ENCODE measurements at regions not wholly inside any gene's neighbourhood (a gene's known extent, or its start where the extent isn't known, plus 50 kb on each side); places are given as distances from the start of the nearest gene placed in this dataset.
"Not testable (repeated sequence)": the region's sequence is repeated elsewhere in the genome, so short reads cannot be mapped to it uniquely, and the experiment has no call there.

DNA sequence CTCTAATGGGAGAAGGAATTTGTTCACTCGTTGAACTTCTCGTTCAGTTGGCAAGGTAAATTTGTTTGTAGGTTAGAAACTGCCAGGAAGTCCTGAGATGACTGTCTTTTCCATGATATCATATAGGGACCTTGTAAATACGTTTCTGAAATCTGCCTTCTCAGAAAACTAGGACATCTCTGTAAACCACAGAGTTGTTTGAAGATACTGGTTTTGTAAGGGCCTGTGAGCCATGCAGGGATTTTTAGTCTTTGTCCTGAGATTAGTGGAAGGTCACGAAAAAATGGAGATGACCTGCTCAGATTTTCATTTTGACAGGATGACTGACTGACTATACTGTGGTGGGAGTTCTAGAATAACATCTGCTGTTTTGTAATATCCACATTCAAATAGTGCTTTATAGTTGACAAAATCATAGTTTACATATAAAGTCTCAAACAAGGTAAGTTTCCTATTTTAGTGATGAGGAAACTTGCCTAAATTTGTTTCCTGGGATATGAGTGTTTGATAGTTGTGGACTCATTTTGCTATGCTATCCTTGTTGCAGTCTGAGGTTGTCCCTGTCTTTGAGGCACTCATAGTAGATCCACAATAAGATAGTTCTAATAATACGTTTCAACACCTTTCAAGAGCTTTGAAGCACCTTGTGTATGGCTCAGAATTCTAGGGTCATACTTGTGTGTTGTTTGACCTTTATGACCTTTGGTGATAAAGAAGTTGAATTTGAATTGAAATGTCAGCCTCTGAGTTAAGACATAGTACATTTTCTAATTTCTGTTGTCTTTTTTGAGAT lies 107.3 kb upstream of the PLGLB1 start:
- H3K27me3 ChIP-seq; H3K27ac ChIP-seq; intact Hi-C loops (cut with DNase I); H3K4me3 ChIP-seq; H3K9me3 ChIP-seq; DNase-seq; H3K4me1 ChIP-seq; ATAC-seq; H3K36me3 ChIP-seq: not testable (repeated sequence)
- 48% methylated on average over 3 of the region's 5 CpGs for WGBS (ENCODE audit: insufficient coverage, low coverage, low lambda C conversion rate, missing lambda C conversion rate)

DNA sequence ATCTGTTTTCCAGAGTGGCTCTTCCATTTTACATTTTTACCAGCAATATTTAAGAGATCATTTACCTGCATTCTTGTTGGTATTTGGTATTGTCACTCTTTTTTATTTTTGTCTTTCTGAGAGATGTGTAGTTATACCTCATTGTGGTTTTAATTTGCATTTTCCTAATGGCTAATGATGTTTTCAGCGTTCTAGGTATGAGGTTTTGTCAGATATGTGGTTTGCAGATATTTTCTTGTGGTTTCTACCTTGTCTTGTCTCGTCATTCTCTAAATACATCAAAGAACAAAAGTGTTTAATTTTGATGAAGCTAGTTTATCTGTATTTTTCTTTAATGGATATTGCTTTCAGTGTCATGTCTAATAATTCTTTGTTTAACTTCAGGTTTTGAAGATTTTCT lies 110.9 kb upstream of the PLGLB1 start:
- ATAC-seq; H3K27me3 ChIP-seq; H3K9me3 ChIP-seq; H3K36me3 ChIP-seq; H3K4me1 ChIP-seq; intact Hi-C loops (cut with DNase I); H3K27ac ChIP-seq; H3K4me3 ChIP-seq; DNase-seq: not testable (repeated sequence)
- no CpG with 5 or more reads among the region's 2 CpGs for WGBS (ENCODE audit: insufficient coverage, low coverage, low lambda C conversion rate, missing lambda C conversion rate)

DNA sequence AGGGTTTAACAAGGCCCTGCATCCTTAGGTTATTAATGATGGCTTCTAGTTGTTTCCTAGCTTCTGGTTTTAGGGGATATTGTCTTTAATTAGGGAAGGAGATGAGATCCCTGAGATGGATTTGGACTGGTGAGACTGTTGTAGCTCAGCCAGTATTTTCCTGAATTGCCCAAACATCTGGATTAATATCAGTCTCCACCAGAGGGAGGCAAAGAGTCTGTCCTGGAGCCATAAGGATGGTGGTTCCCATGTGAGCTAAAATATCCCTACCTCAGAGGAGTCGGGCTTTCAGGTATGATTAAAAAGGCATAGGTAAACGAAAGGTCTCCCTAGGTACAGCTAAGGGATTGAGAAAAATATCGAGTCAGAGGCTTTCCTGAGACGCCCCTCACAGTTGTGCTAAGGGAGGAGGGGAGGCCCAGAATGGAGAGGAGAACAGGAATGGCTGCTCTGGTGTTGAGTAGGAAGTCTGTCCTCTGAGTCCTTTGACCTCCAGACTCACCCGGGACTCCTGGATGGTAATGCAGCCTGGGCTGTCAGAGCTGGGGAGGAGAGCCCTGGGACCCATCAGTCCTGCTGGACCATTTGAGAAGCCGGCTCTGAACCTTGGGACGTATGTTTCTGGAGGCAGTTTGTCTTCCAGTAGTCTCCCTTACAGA lies 130.3 kb upstream of the PLGLB1 start:
- H3K4me3 ChIP-seq; H3K36me3 ChIP-seq; DNase-seq; H3K4me1 ChIP-seq; H3K27me3 ChIP-seq; H3K27ac ChIP-seq; H3K9me3 ChIP-seq; intact Hi-C loops (cut with DNase I): not testable (repeated sequence)
- no CpG with 5 or more reads among the region's 7 CpGs for WGBS (ENCODE audit: insufficient coverage, low coverage, low lambda C conversion rate, missing lambda C conversion rate)
- ATAC-seq, result peak; percentile 85 to 87 (median 86)

DNA sequence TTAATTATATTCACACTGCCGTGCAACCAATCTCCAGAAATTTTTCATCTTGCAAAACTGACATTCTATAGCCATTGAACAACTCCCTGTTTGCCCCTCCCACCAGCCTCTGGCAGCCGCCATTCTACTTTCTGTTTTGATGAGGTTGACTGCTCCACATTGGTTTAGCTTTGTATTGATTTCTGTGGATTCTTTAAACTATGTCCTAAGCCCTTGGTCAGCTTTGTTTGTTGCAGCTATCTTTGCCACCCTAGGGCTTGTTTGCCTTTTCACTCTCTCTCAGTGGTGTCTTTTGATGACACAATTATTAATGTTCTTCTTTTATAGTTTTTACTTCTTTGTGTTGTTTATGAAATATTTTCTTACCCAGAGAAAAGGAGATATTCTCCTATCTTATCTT lies 152.8 kb upstream of the PLGLB1 start:
- H3K27ac ChIP-seq, result not testable (repeated sequence)

DNA sequence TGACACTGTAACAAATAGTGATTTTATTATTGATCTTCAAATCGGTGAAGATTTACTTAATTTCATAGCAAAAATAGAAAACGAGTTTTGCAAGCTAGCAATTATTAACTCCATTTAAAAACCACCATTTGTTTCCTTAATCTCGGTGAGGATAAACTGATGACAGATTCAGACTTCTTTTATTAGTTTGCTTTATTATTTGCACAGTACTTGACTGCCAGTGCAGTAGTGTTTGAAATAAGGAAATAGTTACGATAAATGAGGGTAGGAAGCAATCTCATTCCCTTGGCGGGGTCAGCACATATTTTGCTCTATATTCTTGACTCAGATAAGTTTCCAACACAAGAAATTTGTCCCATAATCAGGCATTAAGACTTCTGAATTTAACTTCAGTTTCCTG lies 161.7 kb upstream of the PLGLB1 start:
- ATAC-seq; H3K4me3 ChIP-seq; H3K27ac ChIP-seq; intact Hi-C loops (cut with DNase I); H3K4me1 ChIP-seq; DNase-seq; H3K9me3 ChIP-seq; H3K36me3 ChIP-seq; H3K27me3 ChIP-seq: not testable (repeated sequence)
- WGBS (ENCODE audit: insufficient coverage, low coverage, low lambda C conversion rate, missing lambda C conversion rate), result 100% methylated on average over 1 of the region's 5 CpGs

More for the DNA sequence above, 152.8 kb upstream of the PLGLB1 start:
- intact Hi-C loops (cut with DNase I); H3K4me3 ChIP-seq; H3K27me3 ChIP-seq; H3K36me3 ChIP-seq; H3K4me1 ChIP-seq; H3K9me3 ChIP-seq; DNase-seq: not testable (repeated sequence)
- WGBS (ENCODE audit: insufficient coverage, low coverage, low lambda C conversion rate, missing lambda C conversion rate), result 57% methylated on average over 1 of the region's 2 CpGs
- peak; percentile 90 to 94 (median 94) for ATAC-seq

DNA sequence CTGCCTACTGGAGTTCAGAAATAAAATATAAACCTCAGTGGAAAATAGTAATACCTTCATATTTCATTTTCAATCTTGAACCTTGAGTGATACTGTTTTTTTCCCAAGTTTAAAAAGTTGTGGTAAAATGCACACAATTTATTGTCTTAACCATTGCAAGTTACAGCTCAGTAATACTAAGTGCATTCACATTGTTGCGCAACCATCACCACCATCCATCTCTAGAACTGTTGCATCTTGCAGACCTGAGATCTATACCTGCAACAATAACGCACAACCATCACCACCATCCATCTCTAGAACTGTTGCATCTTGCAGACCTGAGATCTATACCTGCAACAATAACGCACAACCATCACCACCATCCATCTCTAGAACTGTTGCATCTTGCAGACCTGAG lies 162.6 kb upstream of the PLGLB1 start:
- not testable (repeated sequence) for H3K36me3 ChIP-seq, ATAC-seq
- WGBS (ENCODE audit: insufficient coverage, low coverage, low lambda C conversion rate, missing lambda C conversion rate), result 83% methylated on average over 2 of the region's 3 CpGs

DNA sequence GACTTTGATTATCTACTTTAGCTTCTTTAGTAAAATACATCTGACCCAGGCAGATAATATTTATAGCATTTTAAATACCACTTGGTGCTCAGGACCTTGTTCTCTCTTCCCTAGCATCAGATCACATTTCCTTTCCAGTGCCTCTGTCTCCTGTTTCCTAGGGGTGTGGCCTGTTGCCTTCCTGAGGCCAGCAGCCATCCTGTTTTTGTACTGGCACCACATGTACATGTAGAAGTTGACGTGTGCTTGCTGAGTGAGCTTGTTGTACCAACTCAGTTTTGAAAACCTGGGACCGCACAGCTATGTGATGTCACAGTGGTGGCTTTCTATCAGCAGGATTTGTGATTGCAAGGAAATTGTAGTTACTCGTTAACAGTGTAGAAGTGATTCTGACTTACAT lies 167.6 kb upstream of the PLGLB1 start:
- H3K27me3 ChIP-seq; H3K36me3 ChIP-seq; H3K27ac ChIP-seq; H3K4me1 ChIP-seq; H3K9me3 ChIP-seq; H3K4me3 ChIP-seq; DNase-seq; intact Hi-C loops (cut with DNase I): not testable (repeated sequence)
- no CpG with 5 or more reads among the region's 3 CpGs for WGBS (ENCODE audit: insufficient coverage, low coverage, low lambda C conversion rate, missing lambda C conversion rate)
- peak; percentile 50 to 80 (median 58) for ATAC-seq

More for the DNA sequence above, 162.6 kb upstream of the PLGLB1 start:
- DNase-seq; intact Hi-C loops (cut with DNase I); H3K27ac ChIP-seq; H3K4me1 ChIP-seq; H3K4me3 ChIP-seq; H3K27me3 ChIP-seq; H3K9me3 ChIP-seq: not testable (repeated sequence)

DNA sequence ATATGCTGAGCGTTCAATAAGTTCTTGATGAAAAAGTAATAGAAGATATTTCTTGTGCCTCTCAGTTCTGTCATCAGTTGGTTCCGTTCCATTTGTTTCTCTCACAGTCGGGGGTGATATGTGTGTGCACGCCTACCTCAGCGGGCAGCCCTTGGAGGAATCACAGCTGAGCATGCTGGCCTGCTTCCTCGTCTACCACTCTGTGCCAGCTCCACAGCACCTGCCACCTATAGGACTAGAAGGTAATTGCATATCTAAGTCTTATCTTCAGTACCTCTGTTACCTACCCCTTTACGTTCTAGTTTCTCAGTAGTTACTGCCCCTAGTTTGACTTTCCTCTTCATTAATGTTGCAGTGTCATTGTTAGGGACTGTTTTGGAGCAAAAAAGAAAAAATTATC lies 171.7 kb upstream of the PLGLB1 start:
- H3K4me3 ChIP-seq; H3K27ac ChIP-seq; DNase-seq; H3K4me1 ChIP-seq; intact Hi-C loops (cut with DNase I); H3K36me3 ChIP-seq; H3K9me3 ChIP-seq; H3K27me3 ChIP-seq: not testable (repeated sequence)
- peak; percentile 50 to 81 (median 69) for ATAC-seq
- WGBS (ENCODE audit: insufficient coverage, low coverage, low lambda C conversion rate, missing lambda C conversion rate), result 55% methylated on average over 2 of the region's 7 CpGs
- TF ChIP-seq, protein P1, sequence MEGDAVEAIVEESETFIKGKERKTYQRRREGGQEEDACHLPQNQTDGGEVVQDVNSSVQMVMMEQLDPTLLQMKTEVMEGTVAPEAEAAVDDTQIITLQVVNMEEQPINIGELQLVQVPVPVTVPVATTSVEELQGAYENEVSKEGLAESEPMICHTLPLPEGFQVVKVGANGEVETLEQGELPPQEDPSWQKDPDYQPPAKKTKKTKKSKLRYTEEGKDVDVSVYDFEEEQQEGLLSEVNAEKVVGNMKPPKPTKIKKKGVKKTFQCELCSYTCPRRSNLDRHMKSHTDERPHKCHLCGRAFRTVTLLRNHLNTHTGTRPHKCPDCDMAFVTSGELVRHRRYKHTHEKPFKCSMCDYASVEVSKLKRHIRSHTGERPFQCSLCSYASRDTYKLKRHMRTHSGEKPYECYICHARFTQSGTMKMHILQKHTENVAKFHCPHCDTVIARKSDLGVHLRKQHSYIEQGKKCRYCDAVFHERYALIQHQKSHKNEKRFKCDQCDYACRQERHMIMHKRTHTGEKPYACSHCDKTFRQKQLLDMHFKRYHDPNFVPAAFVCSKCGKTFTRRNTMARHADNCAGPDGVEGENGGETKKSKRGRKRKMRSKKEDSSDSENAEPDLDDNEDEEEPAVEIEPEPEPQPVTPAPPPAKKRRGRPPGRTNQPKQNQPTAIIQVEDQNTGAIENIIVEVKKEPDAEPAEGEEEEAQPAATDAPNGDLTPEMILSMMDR (IDR thresholded peaks at IDR 0.05), result peak in 1 of 4 donors; percentile 14

DNA sequence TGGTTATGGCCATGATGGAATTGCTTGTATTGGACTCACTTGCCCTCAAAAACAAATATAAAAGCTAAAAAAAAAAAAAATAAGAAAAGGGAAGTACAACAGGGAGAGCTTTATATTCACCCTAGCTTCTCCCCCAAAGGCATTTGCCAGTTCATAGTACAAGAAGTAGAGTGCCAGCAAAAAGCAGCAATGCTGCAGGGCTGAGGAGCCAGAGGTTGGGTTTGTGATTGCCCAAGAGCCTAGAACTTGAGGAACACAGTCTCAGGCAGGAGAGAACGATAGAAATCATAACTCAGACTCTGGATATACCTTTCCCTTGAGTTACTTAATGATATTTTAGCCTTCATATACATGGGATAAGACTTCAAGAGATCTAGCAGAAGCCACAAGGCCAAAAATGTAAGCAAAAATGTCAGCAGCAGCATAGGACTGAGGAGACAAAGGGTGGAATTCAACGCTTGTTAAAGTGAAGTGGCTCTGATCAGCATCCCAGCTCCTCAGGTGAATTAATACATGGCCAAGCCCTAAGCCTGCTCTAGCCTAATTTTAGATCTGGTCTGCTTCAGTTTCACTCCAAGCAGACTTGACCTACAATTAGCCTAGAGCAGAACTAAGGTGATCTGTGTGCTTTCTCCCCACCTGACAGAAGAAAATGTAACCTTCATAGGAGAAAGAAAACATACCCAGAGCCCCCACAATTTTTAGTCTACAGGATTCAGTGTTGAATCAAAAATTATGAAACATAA lies 172.8 kb upstream of the PLGLB1 start:
- DNase-seq; H3K36me3 ChIP-seq; H3K4me3 ChIP-seq; H3K9me3 ChIP-seq; H3K27me3 ChIP-seq; H3K4me1 ChIP-seq; intact Hi-C loops (cut with DNase I); H3K27ac ChIP-seq: not testable (repeated sequence)
- 17% methylated on average over 1 of the region's 2 CpGs for WGBS (ENCODE audit: insufficient coverage, low coverage, low lambda C conversion rate, missing lambda C conversion rate)
- peak; percentile 30 to 70 (median 38) for ATAC-seq

DNA sequence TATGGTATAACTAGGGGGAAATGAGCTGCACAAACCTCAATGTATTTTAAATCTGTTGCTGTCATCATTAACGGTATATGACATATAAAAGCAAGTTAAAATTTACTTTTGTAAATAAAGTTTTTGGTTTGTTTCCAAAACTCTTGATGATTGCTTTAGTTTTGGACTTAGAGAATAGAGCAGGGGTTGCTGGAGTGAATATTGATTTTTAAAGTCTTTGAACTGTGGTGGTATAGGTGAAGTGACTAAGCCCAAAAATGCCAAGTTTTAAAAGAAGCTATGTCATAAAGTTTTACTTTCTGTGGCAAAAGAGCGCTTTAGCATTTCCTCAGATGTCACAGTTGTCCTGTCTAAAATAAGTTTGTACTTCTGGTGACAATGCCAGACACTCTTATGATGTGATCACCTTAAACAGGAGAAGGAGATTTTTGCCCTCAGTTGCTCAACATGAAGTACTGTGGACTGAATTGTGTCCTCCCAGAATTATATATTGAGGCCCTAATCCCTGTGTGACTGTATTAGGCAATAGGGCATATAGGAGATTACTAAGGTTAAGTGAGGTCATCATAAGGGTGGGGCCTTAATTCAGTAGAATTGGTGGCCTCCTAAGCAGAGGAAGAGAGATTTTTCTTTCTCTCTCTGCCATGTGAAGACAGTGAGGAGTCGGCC lies 175.2 kb upstream of the PLGLB1 start:
- H3K9me3 ChIP-seq; DNase-seq; H3K27ac ChIP-seq; intact Hi-C loops (cut with DNase I); H3K4me3 ChIP-seq; H3K36me3 ChIP-seq; H3K27me3 ChIP-seq; H3K4me1 ChIP-seq: not testable (repeated sequence)
- peak; percentile 10 to 65 (median 50) for ATAC-seq
- 70% methylated on average over 2 of the region's 3 CpGs for WGBS (ENCODE audit: insufficient coverage, low coverage, low lambda C conversion rate, missing lambda C conversion rate)

All from right lobe of liver (tissue), 6 donors.